DMS153 treated with DMSO at 0.1 percent for 48 hours (cell line): ENCODE measurements at regions not wholly inside any gene's neighbourhood (a gene's known extent, or its start where the extent isn't known, plus 50 kb on each side); places are given as distances from the start of the nearest gene placed in this dataset.
"Not testable (repeated sequence)": the region's sequence is repeated elsewhere in the genome, so short reads cannot be mapped to it uniquely, and the experiment has no call there.

Experiments used
- DNase-seq: peaks from one replicate; lab custom pipeline; 2025; ENCODE audit not compliant: unreplicated experiment; lab: John Stamatoyannopoulos, UW

GRCh38 chr6:69623357-69623756 lies 173.5 kb downstream of the LMBRD1 start:
- DNase-seq = no peak

- DNase-seq = no peak
Observed at GRCh38 chr6:69622924-69623323, 173.9 kb downstream of the LMBRD1 start.

GRCh38 chr6:69622230-69622629 lies 174.6 kb downstream of the LMBRD1 start:
- DNase-seq = no peak

- no peak for DNase-seq
Observed at GRCh38 chr6:69617163-69617562, 179.6 kb downstream of the LMBRD1 start.

- no peak for DNase-seq
Observed at GRCh38 chr6:69609836-69610472, 186.9 kb downstream of the LMBRD1 start.

- no peak for DNase-seq
Observed at GRCh38 chr6:69601132-69601531, 195.7 kb downstream of the LMBRD1 start.

- no peak for DNase-seq
Observed at GRCh38 chr6:69594405-69594804, 202.4 kb downstream of the LMBRD1 start.

- DNase-seq = no peak
Observed at GRCh38 chr6:69593706-69594105, 203.1 kb downstream of the LMBRD1 start.

GRCh38 chr6:69589626-69590025 lies 207.2 kb downstream of the LMBRD1 start:
- DNase-seq = no peak

GRCh38 chr6:69584913-69585729 lies 211.7 kb downstream of the LMBRD1 start:
- no peak for DNase-seq

- DNase-seq = no peak
Observed at GRCh38 chr6:69584536-69584912, 212.3 kb downstream of the LMBRD1 start.

- DNase-seq = no peak
Observed at GRCh38 chr6:69581581-69581980, 215.2 kb downstream of the LMBRD1 start.

- no peak for DNase-seq
Observed at GRCh38 chr6:69580706-69581105, 216.1 kb downstream of the LMBRD1 start.

GRCh38 chr6:69578361-69578890 lies 218.4 kb downstream of the LMBRD1 start:
- no peak for DNase-seq

GRCh38 chr6:69571234-69571633 lies 225.6 kb downstream of the LMBRD1 start:
- no peak for DNase-seq

GRCh38 chr6:69570106-69570505 lies 226.7 kb downstream of the LMBRD1 start:
- no peak for DNase-seq

GRCh38 chr6:69560597-69560996 lies 236.2 kb downstream of the LMBRD1 start:
- DNase-seq = not testable (repeated sequence)

GRCh38 chr6:69555088-69555638 lies 241.6 kb downstream of the LMBRD1 start:
- no peak for DNase-seq

- no peak for DNase-seq
Observed at GRCh38 chr6:69542494-69542893, 254.3 kb downstream of the LMBRD1 start.

GRCh38 chr6:69527921-69528476 lies 268.8 kb downstream of the LMBRD1 start:
- DNase-seq = no peak

GRCh38 chr6:69515480-69515879 lies 281.3 kb downstream of the LMBRD1 start:
- DNase-seq = not testable (repeated sequence)

- DNase-seq = no peak
Observed at GRCh38 chr6:69494595-69494994, 302.2 kb downstream of the LMBRD1 start.
